ENCODE measurements at regions not wholly inside any gene's neighbourhood (a gene's known extent, or its start where the extent isn't known, plus 50 kb on each side); places are given as distances from the start of the nearest gene placed in this dataset.

DNA sequence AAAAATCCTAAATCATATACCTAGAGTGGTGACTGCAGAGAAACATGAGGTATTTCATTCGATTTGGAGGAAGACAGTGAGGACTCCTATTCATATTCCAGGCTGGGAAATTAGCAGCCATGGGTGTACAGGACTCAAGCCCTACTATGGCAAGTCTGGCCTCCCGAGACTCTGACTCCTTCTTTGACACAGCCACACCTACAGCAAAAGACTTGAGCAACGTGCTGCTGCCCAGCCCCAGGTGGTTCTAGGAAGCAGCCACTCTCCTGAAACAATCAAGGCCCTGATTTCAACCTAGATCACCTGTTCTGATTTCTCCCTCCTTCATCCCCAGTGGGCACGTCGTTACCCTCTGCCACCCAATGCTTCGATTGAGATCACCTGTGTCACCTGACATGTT, 84.0 kb upstream of the ATP11B start:
- no peak for DNase-seq

DNA sequence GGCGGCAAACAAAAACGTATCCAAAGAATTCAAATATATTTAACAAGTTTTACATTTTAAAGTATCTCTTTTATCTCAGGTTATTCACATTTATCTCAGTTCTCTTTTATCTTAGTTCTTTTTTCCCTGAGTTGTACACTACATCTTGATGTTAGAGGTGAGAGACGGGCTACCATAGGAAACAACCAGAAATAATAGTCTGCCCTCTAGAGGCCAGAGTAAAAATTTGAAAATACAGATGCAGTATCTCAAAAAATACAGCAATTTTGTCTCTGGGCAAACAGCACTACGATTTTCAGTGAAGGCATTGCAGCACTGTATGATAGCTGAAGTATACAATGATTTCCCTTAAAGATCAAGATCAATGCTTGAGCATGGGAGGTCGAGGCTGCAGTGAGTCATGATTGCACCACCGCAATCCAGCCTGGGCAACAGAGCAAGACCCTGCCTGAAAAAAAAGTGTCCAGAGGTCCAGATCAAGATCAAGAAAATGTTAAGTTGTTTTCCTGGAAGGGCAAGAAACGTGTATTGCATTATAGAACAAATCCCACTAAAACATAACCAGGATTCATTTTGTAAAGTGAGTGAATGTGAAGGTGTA, 82.6 kb upstream of the ATP11B start:
- peak in 2 of 6 experiments; percentile 17 to 38 for DNase-seq

DNA sequence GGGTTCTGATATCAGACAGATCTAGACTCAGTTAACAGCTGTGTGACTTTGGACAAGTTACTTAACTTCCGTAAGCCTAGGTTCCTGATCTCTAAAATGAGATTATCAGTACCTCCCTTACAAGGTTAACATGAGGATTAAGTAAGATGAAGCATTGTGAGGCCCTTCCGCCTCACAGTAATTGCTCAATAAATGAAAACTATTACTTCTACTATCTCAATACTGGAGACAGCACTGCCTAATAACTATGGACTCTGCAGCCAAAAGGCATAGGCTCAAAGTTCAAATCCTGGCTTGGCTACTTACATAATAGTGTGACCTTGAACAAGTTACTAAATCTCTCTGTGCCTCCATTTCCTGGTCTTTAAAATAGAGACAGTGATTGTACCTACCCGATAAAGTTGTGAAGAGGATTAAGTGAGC, 82.0 kb upstream of the ATP11B start:
- DNase-seq: no peak

DNA sequence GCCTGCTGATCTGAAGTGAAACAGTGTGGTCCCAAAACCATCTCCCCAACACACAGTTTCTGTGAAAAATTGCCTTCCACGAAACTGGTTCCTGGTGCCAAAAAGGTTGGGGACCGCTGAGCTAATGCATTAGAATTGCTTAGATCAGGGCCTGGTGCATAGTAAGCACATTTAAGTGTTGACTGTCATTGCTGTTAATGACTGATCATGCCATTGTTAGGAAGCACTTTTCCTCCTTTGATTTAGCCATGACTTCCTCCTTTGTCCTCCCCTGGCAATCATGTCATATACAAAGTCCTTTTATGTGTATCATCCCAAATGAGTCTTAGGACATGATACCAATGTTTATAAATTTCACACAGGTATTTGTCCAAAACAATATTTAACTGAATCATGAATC, 81.5 kb upstream of the ATP11B start:
- no peak for DNase-seq

DNA sequence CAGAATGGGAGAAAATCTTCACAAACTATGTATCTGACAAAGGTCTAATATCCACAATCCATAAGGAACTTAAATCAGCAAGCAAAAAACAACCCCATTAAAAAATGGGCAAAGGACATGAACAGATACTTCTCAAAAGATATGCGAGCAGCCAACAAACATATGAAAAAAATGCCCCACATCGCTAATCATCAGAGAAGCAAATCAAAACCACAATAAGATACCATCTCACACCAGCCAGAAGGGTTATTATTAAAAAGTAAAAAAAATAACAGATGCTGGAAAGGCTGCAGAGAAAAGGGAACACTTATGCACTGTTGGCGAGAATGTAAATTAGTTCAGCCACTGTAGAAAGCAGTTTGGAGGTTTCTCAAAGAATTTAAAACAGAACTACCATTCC, 80.2 kb upstream of the ATP11B start:
- DNase-seq: no peak

DNA sequence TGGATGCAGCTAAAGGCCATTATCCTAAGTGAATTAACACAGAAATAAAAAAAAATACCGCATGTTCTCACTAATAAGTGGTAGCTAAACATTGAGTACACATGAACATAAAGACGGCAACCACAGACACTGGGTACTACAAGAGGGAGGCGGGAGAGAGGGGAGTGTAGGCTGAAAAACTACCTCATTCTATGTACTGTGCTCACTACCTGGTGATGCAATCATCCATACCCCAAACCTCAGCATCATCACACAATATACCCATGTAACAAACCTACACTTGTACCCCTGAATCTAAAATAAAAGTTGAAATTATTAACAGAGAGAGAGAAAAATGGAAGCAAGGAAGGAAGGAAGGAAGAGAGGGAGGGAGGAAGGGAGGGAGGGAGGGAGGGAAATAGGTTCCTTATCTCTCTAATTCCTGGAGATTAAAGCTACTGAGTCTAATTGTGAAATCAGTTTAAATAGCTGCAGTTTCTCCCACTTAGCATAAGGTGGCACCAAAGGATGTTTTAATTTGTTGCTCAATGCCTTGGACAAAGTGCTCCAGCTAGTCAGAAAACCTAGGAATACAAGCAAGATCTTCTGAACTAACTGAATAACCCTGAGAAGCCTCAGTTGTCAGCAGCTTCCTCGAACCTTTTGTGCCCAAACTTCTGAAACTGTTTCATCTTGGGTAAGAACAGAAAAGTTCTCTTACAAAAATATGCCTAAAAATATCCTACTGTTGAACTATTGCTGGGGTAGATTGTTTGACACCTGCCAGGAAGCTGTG, 79.4 kb upstream of the ATP11B start:
- DNase-seq: peak in 3 of 6 experiments; percentile 11 to 47 (median 37)

DNA sequence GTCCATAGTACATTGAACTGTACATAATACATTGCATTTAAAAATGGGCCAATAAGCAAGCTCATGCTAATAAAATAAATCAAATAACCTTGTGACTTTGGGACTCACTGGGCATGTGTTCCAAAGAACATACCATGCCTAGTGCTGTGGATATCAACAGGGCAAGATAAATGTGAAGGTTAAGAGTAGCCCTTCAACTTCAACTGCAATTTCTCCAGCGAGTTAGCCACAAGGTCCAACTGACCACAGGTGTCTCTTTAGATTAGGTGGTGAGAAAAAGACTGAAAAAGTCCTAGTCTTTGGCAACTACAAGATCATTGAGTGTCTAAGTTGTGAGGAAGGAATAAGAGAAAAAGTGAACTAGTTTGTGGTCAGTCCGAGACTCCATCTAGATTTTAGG, 78.3 kb upstream of the ATP11B start:
- no peak for DNase-seq

DNA sequence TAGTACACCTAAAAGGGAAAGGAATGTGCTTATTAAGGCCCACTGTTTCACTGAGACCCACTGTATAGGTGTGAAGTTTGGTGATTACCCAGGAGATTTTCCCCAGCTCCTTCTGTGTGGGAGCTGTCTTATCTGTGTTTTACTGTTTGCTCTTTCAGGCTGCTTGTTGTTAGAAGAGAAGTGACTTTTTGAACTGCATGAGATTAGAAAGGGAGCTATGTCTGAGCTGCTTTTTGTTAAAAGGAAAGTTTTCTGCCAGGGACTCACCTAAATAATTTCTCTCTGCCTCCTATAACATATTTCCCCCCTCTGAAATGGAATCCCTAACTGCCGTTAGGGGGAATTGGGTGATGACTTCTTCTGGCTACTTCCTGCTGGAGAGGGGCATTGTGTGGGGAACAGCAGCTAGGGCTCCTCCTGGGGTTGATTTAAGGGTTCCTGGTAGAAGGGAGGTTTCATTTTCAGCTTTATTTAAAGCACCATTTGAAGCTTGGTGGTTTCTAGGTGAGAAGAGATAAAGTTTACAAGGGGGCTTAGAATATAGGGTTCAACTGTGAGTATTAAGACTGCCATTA, 77.1 kb upstream of the ATP11B start:
- no peak for DNase-seq

DNA sequence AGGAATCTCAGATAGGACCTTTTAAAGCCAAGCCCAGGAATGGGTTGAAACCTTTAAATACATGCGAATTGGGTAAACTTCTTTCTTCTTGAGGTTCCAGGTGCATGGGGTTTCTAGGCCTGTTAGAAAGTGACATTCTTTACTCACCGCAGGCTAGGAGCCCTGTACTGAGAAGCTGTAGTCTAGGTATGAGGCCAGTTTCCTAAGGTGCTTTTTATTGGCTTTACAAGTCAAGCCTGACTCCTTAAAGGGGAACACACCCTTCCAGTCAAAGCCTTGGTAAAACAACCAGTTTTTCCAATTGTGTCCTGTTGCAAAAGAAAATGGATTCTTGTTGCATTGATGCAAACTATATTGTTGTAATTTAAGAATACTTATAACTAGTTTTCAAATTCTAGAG, 76.1 kb upstream of the ATP11B start:
- no peak for DNase-seq

DNA sequence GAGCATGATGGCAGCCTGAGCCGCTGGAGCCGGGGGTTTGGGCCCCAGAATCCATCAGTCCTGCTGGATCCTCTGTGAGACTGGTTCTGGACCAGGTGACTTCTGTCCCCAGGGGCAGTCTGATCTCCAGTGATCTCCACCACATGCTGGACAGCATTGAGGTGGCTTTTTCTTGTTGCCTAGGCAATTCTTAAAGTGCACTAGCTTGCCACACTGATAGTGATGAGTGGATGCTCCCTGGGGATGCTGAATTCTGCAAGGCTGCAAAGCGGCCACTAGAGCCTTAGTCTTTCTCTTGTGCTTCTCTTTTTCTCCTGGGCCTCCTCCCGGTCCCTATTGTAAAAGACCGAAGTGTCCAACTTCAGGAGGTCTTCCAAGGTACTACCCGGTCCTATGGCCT, 70.4 kb upstream of the ATP11B start:
- DNase-seq: no peak

DNA sequence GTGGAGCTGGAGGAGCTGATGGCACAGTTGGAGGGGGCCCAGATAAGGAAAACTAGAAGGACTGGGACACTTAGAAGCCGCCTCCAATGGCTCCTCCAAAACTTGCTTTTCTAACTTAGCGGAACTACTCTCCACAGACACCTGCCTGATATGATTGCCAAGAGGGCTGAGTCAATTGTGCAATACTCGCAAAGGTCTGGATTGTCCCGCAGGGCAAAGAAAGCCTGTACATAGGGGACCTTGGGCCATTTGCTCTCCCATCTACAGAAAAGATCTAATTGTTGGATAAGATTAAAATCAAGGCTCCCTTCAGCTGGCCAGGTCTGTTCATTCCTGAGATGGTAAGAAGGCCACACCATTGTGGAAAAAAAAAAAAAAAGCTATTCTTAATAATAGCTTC, 69.7 kb upstream of the ATP11B start:
- DNase-seq: no peak

DNA sequence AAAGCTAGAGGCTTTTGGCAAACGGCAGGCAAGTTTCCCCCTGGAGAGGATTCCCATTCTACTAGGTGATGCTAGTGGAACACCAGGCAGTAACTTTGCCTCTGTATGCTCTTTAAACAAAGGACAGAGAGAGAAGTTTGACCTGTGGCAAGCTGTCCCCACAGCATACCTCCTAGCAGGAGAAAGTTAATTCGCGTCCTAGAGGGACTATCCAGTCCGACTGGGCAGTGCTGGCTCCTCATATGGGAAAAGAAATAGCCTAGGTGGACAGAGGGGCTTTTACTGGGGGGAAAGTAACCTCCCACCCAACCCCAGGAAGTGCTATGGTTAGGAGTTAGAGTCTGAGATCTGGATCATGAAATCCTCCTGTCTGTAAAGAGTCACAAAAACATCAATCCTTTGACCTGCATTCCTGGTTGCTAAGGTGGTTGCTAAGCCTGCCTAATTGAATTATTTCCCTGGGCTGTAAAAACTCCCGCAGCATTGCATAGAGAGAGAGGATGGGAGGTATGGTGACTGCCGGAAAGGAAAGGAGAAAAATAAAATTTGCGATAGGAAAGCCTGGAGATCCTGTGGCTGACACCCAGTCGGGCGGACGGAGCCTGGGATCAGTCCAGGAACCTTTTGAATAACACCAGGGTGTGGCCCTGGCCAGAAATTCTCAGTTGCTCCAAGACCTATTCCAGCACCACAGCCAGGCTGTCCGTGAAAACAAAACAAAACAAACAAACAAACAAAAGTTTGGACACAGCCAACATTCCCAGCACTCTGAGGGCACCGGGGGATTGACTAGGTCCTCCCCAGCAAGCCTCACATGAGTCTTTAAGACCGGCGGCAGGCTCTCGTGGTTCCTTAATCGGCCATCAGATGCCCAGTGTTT, 67.7 kb upstream of the ATP11B start:
- DNase-seq: no peak

DNA sequence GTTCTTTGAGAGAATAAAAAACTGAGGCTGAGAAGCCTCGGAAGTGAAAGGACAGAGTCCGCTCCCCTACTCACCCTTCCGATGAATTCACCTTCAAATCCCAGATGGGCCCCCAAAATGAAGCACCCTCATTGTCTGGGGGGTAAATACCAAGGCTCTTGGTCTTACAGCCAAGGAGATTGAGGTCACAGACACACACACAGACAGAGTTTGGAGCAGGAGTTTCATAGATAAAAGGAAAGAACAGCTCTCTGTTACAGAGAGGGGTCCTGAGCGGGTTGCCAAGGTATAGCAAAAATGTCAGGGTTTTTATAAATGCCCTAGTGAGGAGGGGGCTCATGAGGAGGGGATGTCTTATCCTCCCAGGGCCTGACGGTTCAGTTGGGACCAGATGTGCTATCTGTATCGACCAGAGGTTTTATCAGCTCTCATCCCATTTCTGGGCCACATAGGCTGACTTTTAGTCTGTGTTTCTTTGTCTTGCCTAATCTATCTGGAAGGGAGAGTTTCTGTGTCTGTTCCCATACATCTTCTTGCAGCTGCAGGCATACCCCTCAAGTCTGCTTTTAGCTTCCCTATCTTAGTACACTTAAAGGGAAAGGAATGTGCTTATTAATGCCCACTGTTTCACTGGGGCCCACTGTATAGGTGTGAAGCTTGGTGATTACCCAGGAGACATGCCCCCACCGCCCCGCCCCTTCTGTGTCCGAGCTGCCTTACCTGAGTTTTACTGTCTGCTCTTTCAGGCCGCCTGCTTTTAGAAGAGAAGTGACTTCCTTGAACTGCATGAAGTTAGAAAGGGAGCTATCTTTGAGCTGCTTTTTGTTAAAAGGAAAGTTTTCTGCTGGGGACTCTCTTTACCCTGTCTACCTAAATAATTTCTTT, 66.8 kb upstream of the ATP11B start:
- DNase-seq: no peak

DNA sequence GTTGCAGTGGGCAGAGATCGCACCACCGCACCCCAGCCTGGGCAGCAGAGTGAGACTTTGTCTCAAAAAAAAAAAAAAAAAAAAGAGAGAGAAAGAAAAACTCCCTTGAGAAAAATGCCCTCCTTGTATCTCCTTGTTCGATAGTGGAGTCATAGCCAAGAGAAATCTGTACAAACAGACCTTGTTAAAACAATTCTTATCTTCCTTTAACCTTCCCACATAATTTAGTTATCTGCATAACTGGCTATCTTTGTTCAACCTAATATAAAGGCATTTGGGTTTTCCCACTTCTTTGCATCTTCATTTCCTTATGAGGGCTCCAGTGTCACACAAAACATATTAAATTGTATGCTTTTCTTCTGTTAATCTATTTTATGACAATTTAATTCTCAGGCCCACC, 65.1 kb upstream of the ATP11B start:
- no peak for DNase-seq

DNA sequence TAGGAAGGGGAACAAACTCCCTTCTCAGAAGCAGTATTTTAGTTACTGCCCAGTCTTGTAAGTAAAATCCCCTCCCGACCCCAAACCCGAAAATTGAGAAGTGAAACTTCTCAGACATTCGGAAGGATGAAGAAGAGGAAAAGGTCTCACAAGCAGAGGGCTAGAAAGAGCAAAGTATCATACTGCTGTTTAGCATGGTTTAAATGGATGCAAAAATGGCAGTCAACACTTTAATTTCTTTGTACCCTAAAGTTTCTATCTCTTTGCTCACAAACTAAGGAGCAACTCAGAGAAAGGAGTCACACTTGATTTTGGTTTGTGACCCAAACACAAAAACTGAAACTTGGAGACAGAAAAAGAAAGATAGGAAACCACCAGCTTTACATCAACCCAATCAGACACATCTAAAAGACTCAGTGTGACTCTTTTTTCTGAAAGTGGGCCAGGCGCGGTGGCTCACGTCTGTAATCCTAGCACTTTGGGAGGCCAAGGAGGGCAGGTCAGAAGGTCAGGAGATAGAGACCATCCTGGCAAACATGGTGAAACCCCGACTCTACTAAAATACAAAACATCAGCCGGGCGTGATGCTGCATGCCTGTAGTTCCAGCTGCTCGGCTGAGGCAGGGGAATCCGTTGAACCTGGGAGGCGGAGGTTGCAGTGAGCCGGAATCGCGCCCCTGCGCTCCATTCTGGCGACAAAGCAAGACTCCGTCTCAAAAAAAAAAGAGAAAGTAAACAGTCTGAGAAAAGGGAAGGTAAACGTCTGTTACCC, 63.2 kb upstream of the ATP11B start:
- DNase-seq: no peak

DNA sequence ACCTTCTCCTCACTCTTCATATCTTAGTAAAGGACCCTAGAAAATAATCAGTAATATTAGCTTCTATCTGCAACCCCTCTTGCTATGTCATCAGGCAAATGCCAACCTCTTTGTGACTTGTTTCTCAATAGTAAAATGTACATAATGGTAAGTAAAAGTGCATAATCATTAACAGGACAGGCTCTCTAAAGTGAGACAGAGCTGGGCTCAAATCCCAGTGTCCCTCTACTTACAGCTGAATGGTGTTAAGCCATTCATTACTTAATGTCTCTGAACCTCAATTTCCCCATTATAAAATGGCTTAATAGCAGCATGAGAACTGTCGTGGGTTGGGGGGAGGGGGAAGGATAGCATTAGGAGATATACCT, 62.6 kb upstream of the ATP11B start:
- DNase-seq: no peak

DNA sequence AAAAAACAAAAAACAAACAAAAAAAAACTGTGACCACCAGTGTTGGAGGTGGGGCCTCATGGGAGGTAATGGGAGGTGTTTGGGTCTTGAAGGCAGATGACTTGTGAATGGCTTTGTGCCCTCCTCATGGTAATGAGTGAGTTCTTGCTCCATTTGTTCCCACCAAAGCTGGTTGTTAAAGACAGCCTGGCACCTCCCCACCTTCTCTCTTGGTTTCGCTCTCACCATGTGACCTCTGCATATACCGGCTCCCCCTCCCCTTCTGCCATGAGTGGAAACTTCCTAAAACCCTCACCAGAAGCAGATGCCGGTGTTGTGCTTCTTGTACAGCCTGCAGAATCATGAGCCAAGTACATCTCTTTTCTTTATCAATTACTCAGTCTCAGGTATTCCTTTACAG, 61.5 kb upstream of the ATP11B start:
- no peak for DNase-seq

DNA sequence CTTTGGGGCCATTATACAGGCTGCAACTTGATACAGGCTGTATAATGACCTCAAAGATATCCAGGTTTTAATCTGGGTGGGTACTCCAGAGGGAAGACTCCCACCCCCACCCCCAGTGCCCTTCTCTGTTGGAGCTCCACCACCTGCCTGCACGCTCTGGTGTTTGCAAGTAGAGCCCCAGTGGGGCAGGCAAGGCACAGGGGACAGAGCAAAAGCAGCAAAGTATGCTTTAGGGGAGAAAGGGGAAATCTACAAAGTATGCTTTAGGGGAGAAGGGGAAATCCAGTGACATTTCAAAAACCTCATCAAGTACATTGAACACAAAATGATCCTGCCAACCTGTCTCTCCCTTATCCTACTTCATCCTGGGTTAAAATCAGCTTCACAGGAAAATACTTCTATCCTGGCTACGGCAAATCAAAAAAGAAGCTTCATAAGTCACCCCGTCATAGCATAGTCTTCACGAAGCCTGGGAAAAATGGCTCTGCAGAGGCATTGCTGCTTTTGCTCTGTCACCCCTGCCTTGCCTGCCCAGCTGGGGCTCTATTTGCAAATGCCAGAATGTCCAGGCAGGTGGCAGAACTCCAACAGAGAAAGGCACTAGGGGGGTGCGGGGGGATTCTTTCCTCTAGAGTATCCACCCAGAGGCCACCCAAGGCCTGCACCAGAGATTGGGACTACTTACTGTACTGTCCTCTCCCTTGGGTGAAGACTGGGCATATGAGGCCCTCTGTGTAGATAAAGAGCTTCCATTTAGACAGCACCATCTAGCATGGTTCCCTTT, 60.9 kb upstream of the ATP11B start:
- DNase-seq: no peak

DNA sequence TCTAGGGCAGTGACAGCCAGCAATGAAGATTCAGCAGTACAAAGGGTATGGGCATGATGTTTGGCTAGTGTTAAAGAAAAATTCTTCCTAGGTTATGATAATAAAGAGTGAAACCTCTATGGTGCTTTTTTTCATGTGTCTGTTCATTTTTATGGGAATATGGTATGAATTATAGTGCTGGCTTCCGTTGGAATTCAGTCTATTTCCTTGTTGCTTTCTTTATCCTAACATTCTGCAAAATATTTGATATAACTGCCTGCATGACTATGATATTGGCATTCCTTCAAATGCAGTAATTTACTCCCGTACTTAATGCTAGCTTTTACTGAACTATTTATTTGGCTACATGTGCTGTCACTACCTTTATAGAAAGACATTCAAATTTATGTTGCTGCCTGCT, 57.6 kb upstream of the ATP11B start:
- no peak for DNase-seq

DNA sequence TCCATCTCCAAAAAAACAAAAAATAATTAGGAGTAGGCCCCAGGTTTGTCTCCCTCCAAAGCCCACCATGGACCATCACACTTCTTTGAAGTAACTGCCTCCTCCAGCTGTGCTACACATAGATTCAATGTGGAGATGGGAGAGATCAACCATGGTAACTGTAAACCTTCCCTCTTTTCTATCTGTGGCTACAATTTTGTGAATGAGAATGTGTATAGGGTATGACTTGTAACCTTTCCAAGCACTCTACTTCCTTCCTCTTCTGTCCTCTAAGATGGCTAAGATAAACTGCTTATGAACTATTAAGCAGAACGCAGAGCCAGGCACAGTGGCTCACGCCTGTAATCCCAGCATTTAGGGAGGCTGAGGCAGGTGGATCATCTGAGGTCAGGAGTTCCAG, 55.5 kb upstream of the ATP11B start:
- DNase-seq: no peak

Measured in stimulated activated naive CD4-positive, alpha-beta T cell (primary cell).